NCI-H446 (cell line): ENCODE measurements at regions not wholly inside any gene's neighbourhood (a gene's known extent, or its start where the extent isn't known, plus 50 kb on each side); places are given as distances from the start of the nearest gene placed in this dataset.

Source experiments
- DNase-seq, 2 experiments: peaks; one replicate each; lab custom pipeline; 2025; lab: John Stamatoyannopoulos, UW

DNA sequence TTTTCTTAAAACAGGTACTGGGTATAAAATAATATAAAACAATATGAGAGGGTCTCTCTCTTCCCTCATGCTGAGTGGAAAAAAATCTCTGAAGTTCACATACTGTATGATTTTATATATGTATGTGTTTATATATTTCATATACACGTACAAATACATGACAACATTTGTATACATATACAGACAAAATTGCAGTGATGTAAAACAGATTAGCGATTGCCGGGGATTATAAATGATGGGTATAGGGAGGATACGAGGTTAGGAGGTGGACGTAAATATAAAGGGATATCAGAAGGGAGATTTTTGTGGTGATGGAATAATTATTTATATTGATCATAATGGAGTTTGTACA lies 194.8 kb upstream of the PRSS16 start:
- no peak for DNase-seq

DNA sequence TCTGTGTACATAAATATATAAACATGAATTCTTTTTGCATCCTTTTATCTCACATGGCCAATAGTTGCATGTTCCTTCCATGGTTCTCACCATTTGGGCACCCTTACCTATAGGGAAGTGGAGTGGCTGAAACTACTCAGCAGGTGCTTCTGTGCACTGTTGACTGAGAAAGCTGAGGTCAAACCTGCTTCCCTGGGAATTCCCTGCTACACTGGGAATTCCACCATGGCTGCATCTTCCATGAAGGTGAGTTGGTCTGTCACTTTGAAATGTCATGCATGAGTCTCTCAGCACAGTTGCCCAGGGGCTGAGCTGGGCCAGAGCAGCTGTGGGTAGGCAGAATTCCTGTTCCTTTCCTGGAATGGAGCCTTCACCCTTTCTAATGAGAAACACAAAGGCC lies 193.8 kb upstream of the PRSS16 start:
- no peak for DNase-seq

DNA sequence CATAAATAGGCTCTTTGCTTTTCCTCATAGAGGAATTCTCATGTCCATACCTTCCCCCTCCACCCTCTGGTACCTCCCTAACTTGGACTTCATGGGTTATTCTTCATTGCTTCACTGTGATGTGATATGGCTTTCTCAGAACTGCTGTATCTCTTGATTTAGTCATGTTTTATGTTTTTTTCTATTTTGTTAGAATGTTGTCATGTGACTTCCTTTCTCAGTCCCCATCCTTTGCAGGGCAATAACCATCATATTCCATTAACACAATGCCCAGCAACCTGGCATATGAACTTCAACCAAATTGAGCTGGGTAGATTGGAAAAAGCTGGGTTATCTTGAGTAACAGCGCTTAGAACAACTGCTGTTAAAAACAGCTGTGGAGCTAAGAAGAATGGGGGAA lies 190.9 kb upstream of the PRSS16 start:
- no peak for DNase-seq

DNA sequence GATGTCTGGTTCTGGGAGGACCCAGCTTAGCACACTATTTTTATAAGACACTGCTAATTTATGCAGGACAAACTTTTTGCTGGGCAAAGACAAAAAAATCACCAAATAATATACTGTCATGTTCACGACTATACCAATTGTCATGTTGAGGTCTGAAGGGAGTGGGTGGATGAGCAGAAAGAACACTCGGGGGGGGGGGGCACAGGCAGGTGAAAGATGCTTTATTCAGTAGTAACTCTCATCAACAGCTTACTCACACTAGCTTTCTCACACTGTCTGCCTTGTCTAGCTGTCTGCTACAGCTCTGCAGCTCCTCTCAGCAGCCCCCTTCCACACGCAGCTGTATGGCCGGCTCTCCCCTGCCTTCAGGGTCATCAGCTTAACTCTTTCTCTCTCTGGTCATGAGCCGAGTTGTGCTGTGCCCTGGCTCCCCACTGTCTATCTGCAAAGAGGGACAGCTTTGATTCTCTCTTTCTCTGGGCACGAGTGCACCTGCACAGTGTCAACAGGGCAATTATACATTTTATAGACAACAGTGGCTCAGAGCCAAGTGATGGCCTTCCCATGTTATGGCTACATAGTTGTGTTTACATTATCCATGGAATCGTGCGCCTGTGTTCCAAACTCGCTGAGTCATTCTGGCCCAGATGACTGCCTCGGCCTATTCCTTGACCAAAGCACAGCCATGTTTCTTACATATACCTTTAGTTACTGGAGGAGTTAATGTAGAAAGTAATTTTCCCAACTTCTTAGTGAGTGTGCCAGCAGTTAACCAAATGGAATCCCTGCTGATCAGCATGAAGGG lies 187.7 kb upstream of the PRSS16 start:
- DNase-seq = no peak

DNA sequence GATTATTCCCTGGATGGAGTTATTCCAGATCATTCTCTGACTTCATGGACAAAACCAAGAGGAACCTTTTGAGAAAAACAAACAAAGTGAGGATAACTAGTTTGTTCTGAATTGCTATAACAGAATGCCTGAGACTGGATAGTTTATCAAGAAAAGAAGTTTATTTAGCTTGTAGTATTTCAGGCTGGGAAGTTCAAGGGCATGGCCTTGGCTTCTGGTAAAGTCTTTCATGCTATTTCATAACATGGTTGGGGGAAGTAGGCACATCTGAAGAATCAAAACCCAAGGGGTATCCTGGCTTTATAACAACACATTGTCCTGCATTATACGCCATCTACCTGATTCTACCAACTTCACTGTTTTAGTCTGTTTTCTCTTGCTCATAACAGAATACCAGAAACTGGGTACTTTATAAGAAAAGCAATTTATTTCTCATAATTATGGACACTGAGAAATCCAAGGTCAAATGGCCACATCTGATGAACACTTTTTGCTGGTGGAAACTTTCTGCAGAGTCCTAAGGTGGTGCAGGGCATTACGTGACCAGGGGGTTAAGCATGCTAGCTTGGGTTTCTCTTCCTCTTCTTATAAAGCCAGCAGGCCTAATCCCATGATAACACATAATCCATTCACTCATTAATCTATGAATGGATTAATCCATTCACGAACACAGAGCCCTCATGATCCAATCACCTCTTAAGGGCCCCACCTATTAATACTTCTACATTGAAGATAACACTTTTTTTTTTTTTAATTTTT lies 186.1 kb upstream of the PRSS16 start:
- no peak for DNase-seq

DNA sequence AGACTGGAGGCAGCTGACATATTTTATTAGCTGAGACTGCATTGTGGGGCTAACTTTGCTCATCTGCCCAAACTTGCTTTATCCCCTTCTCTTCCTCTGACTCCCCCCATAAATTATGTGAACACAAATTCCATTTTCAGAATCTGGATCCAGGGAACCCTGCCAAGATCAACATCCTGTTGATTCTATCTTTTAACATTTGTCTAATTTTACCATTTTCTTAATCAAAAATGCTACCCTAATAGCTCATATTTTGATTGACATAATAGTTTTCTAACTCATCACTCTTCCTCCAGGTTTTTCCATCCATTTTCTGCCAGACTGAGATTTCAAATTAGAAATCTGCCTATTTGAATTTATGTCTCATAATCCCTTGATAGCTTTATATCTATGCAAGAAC lies 184.7 kb upstream of the PRSS16 start:
- DNase-seq = no peak

DNA sequence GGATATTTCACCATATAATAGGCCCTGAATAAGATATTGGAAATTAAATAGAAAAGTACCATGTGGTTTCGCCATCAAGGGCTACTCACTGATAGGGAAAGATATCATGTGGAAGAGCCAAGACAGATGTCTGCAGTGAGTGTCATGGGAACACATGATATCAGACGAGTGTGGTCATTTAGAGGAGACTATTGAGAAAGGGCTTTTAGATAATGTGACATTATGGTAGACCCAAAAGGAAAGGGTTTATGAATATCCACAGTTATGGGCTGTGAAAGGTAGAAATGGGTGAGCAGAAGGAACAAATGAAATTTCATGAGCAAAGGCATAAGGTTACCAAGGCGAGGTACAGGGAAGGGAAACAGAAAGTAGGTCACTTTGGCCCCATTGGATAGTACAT lies 182.3 kb upstream of the PRSS16 start:
- no peak for DNase-seq

DNA sequence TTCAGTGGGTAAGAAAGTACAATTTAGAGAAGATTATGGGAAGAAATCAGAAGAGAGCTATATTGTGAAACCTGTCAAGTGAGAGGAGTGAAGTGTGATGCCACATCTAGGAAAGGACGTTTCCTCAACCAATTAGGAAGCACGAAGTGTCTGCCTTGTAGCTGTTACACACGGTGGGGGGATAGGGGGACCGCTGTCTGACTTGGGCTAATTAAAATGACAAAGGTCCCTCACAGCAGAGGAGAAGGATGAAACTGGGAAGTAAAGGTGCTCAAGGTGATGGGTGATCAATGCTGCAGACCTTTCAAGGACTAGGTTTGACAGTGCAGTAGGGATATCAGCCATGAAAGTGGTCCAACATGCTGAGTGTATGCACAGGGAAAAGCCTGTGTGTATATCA lies 181.1 kb upstream of the PRSS16 start:
- no peak for DNase-seq

DNA sequence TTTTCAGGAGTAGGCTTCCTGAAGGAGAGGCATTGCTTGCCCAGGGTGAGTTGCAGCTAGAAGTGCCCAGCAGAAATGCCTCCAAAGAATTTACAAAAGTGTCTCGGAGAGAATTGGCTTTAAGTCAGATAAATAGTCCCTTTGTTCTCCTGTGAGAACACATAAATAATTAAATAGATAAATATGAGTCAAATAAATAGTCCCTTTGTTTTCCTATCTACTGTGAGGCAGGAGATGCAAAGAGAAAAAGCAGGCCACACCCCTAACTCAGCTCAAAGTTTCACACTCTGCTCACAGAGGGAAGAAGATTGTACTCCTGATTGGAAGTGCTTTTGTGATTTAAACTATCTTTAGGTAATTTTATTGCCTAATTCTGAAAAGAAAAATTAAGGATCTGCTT lies 180.7 kb upstream of the PRSS16 start:
- no peak for DNase-seq

DNA sequence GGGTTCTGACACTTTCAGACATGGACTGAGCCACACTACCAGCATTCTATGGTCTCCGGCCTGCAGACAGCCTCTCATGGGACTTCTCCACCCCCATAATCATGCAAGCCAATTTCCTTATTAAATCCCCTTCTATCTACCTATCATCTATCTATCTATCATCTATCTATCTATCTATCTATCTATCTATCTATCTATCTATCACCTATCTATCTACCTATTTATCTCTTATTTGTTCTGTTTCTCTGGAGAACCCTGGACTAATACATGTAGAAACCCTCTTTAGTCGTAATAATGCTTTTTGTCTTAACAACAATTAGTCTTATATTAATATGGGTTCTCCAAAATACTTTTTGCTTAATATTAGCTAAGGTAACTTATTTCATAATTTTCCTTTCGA lies 174.1 kb upstream of the PRSS16 start:
- DNase-seq = no peak

DNA sequence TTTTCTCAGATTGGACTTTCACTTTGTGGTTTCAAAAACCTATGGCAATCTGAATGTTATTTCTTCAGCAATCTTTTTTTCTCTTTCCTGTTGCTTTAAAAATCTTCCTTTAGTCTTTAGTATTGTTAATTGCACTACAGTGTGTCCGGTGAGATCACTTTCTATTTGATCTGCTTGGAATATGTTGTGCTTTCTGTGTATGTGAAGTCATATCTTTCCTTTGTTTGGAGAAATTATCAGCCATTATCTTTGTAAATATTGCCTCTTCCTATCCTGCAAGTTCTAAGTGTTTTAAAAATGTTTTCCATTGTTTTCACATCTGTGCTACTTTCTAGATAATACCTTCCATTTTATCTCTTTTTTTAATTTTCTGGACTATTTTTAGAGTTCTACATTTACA lies 171.4 kb upstream of the PRSS16 start:
- no peak for DNase-seq

DNA sequence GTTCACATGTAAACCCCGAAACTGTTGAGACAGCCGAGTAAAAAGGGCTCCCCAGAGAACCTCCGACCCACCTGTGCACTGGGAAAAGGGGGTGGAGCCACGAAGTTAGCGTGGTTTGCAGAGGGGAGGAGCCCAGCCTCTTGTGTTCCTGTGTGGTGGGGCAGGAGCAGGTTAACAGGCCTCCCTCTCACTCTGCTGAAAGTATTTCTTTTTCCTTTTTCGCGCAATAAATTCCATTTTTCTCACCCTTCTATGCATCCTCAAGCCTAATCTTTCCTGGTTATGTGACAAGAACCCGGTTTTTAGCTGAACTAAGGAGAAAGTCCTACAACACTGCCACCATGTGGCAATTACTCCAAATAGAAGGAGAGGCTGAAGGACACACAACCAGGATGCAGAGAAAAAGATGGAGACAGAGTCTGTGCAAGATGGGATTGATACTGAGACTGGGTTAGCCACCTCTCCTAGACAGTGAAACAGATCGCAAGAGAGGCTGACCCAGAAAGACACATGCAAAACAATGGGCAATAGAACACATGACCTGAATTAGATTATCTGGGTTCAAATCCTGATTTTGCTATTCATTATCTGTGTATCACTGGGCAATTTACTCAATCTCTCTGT lies 168.7 kb upstream of the PRSS16 start:
- DNase-seq = peak; percentile 45 to 64

DNA sequence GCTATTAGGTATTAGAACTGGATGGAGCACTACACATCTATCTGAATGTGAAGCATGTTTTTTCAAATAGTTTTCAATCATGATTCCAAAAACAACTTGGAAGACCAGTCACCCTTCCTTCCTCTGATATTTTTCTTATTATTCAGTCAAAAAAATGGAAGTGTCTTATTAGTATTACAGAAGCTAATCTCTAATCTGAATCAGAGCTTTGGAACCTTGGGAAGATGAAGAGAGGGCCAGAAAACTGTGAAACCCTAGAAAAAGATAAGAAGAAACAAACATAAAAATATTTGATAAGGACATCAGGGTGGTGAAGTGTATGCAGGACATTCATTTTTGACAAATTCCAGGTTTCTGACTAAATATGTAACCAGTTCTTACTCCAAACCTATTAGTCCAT lies 166.3 kb upstream of the PRSS16 start:
- DNase-seq = no peak

DNA sequence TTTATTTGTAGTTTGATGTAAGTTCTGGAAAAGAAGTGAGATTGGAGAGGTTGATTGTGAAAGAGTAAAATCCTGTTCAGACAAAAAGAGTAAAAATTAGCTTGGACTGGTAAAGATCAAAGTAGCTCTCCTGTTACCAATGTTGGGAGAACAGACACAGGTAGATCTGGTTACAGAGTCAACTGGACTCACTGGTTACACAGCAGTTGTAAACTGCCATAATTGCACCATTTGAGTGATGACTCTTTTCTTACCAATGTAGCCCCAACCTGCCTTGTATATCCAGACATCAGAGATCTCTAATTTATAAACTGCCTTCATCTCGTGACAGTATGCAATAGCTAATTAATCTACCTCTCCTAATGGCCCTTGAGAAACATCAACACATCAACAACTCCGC lies 165.6 kb upstream of the PRSS16 start:
- no peak for DNase-seq

DNA sequence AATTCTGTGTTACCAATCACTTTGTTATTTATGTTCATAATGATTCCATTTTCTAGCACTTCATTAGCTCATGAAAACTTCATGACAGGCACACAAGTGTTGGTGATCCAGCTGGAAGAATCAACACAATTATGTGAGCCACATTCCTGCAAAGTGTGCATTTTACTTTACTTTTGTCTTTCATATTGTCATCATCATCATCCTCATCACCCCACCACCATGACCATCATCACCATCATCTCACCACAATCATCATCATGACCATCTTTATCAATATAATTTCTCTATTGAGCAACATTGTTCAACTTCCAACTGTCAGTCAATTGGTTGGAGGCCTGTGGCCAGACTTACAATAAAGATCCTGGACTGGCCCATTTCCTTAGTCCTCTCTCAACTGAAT lies 159.4 kb upstream of the PRSS16 start:
- DNase-seq = no peak

DNA sequence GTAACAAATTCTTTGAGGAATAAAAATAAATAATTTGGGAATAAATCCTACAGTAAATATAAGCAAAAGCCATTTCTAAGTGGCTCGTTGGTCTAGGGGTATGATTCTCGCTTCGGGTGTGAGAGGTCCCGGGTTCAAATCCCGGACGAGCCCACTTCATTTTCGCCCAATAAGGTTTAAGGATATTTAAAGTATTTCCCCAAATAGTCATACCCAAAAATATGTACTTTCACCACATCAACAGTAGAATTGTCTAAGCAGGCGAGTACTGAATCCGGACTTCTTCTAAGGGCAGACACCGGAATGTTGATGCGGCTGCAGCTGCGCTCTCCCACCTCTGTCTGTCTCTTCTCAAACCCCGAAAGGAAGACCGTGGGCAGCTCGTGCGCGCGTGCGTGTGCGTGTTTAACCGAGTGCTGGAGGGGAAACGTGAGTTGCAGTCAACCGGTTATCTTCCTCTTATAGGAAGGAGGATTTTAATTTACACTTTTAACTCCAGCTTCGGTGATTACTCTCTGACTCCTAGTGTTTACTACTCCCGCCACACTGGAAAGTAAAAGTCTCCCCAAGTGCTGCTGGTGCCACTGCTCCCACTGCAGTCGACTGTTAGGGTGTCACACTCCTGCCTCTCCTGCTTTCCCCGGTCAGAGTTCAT lies 155.7 kb upstream of the PRSS16 start:
- DNase-seq = peak; percentile 10 to 75

DNA sequence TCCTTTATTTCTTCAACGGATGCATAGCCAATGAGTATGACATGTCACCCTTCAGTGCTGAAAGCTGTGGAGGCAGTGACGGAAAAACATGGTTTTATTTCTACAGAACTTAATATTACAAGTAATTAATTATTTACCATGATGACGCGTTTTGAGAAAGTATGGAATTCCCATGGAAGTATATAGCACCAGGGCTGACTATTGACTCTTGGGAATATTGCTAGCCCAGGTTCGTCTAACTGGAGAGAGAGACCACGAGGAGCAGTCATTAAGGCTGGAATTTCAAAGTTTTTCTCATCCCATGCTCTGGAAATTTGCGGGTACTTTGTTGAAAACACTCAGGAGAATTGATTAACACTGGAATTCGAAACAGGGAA lies 155.2 kb upstream of the PRSS16 start:
- DNase-seq = no peak

DNA sequence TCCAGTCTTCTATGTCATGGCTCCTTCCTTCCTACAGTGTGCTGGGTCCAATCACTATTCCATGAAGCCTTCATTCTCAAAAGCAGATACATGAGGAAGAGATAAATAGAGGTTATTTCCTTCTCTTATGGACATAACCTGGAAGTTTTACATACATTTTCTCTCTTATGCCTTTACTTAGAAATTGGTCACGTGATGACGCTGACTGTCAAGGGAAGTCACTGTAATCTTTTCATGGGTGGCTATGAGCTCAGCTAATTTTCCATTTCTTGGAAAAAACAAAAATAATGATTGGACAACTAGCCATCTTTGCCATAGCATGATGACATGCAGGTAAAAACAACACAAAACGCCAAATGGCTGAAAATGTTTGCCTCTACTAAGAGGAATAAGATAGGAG lies 151.6 kb upstream of the PRSS16 start:
- DNase-seq = no peak

DNA sequence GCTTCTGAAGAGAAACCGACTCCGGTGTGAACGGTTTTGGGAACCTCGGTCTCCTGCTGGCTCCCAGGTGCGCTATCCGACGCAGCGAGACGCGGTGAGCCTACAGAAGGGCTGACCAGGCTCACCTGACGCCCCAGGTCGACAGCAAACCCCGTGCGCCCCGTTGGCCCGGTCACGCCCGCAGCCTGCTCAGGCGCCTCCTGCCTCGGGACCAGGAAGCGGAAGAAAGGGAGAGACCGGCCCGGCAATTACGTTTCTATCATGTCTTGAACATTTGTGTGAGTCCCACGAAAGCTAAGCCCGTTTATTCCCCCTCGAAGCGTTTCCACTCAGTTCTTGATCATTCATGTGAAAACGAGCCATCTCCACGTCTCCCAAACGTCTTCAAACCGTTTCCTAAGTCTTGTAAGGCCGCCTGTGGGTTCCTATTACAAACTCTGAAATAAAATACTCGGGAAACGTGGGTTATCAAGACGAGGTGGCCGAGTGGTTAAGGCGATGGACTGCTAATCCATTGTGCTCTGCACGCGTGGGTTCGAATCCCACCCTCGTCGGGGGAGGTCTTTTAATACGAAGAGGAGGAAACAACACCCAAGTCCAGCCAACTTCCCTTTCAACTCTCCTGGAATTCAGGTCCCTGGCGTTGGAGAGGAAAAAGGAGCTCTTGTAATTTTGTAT lies 150.5 kb upstream of the PRSS16 start:
- peak in 1 of 2 experiments; percentile 57 for DNase-seq

DNA sequence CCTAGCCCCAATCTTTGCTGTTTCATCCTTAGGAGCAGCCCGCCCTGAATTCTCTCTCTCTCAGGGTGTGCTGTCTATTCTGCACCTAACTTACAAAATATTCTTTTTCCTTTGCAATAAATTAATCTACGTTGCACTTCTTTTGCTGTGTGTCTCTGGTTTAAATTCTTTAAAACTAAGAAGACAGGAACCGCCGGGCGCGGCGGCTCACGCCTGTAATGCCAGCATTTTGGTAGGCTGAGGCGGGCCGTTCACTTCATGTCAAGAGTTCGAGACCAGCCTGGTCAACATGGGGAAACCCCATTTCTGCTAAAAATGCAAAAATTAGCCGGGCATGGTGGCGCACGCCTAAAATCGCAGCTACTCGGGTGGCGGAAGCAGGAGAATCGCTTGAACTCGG lies 148.5 kb upstream of the PRSS16 start:
- no peak for DNase-seq

DNA sequence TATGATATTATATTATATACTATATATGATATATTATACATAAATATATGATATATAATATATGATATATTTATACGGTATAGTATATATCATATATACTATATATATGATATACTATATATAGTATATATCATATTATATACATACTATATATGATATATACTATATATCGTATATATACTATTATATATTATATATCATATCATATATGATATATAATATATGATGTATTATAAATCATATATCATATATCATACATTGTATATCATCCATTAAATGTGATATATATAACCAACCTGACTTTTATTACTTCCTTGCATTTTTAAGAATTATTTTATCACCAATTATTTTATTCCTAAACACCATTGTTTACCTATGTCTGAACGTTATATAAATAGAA lies 146.6 kb upstream of the PRSS16 start:
- no peak for DNase-seq

DNA sequence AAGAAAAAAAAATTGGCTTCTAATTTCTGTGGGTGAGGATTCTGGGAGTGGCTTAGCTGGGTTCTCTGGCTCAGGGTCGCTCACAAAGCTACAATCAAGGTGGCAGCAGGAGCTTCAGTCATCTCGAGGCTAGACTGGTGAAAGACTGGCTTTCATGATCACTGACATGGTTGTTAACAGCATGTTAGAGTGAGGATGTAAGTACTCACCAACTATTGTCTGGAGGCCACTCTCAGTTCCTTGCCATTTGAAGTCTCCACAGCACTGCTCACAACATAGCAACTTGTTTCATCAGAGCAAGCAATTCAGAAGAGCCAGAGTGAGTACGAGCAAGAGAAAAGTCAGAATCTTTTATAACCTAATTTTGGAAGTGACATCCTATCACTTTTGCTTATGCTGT lies 145.7 kb upstream of the PRSS16 start:
- no peak for DNase-seq
